Stomach (tissue), 8 donors: ENCODE measurements at regions not wholly inside any gene's neighbourhood (a gene's known extent, or its start where the extent isn't known, plus 50 kb on each side); places are given as distances from the start of the nearest gene placed in this dataset.
A peak's percentile ranks its signal among the peaks of the same experiment; 100 is the strongest.

ENCODE experiments used
- DNase-seq, 2 donors: peaks; one replicate each; pipeline versions ENCODE4 v3.0.0 to v3.0.0-alpha.2; 2013 to 2019
- H3K27ac ChIP-seq, 5 donors: fragments of 200-600 bp in 4 of 5; sonication (generic) in 4 of 5; one replicate each; pipeline ENCODE4 v1.5.1; 2013 to 2019; ENCODE audit warnings: mild to moderate bottlenecking in 1 of 5, moderate library complexity in 1 of 5
- H3K27me3 ChIP-seq, 3 donors: fragments of 200-600 bp; sonication (generic); one replicate each; pipeline ENCODE4 v1.5.1; 2017 to 2019; ENCODE audit warnings: mixed run types in 1 of 3
- H3K36me3 ChIP-seq, 4 donors: fragments of 200-600 bp; sonication (generic); 1 replicate in 3 of 4; 2 replicates in 1 of 4; pipeline ENCODE4 v1.5.1; 2016 to 2019
- H3K4me1 ChIP-seq, 4 donors: fragments of 200-600 bp; sonication (generic); one replicate each; pipeline ENCODE4 v1.5.1; 2016 to 2019
- H3K4me3 ChIP-seq, 4 donors: fragments of 200-600 bp; sonication (generic) in 3 of 4; one replicate each; pipeline ENCODE4 v1.5.1; 2016 to 2019; ENCODE audit warnings: mild to moderate bottlenecking in 1 of 4
- H3K9me3 ChIP-seq, 4 donors: fragments of 200-600 bp; sonication (generic); one replicate each; pipeline ENCODE4 v1.5.1; 2016 to 2019
- CTCF ChIP-seq, 7 experiments: fragments of 450-650 bp in 4 of 7; fragments of 200-600 bp in 3 of 7; sonication (generic) in 3 of 7; IDR thresholded peaks; one replicate each; pipeline ENCODE4 v1.5.1; 2016 to 2019; ENCODE audit warnings: antibody characterized with exemption in 7 of 7, control low read depth in 2 of 7, mild to moderate bottlenecking in 1 of 7
- EP300 ChIP-seq: sonication (generic); formaldehyde crosslinking; IDR thresholded peaks from one replicate; pipeline ENCODE4 v1.6.1; 2017; ENCODE audit warnings: antibody characterized with exemption
- POLR2A ChIP-seq, 4 donors: fragments of 450-650 bp; IDR thresholded peaks; one replicate each; pipeline ENCODE4 v1.6.1; 2016; ENCODE audit warnings: antibody characterized with exemption in 4 of 4, control low read depth in 2 of 4, mild to moderate bottlenecking in 1 of 4, moderate library complexity in 1 of 4
- POLR2AphosphoS5 ChIP-seq, 3 donors: sonication (generic); formaldehyde crosslinking; IDR thresholded peaks; one replicate each; pipeline ENCODE4 v1.6.1; 2016; ENCODE audit warnings: antibody characterized with exemption in 3 of 3
- WGBS, 5 donors: extraction: QIAGEN DNeasy Blood & Tissue Kit in 3 of 5; methylation state at CpG; one replicate each; pipeline versions ENCODE4 v1.1.5 to v1.1.7; 2013 to 2018; 5-methylcytosine and 5-hydroxymethylcytosine counted together
- intact Hi-C: fragments of 100-400 bp; cut with DNase I; formaldehyde crosslinking; loops from one replicate; pipeline ENCODE4 v1.15.1; 2023; ENCODE audit warnings: low total_unique reads
- donor health status: healthy with polysubstance abuse.
- donor health status: Bipolar disorder and iron deficiency.
- donor health status: healthy.

DNA sequence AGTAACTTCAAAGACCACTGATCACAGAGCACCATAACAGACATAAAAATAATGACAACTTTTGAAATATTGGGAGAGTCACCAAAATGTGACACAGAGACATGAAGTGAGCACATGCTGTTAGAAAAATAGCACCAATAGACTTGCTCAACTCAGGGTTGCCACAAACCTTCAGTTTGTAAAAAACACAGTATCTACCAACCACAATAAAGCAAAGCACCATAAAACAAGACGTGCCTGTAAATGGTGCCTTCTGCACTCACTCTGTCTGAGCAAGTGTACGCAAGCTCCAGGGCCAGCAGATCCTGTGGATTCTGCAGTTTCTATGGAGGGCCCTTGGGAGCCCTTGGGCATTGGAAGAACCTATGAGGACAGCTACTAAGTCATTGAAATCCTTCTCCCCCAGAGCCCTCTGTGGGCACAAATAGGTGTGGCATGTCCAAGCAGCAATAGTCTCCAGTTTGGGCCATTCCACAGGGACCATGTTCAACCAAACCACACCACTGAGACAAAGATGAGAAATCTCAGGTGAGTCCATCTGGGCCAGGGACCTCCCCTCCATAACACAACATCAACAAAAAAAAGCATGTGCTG is 116.9 kb upstream of the RAB4A start:
- WGBS, 5 donors, result 85 to 96% (median 92%) methylated on average over 2 of the region's 2 CpGs
- no peak overlapping the region for H3K4me3 ChIP-seq
- no peaks in the 10 kb centered on the region for H3K9me3 ChIP-seq
- peaks cover 0 to 25% (median 7%) of the 10 kb centered on the region in 4 donors for H3K4me1 ChIP-seq
- no peak for DNase-seq
- H3K27me3 ChIP-seq, result no peaks in the 10 kb centered on the region
- TF ChIP-seq POLR2AphosphoS5 (IDR thresholded peaks at IDR 0.05) (no peak), CTCF (IDR thresholded peaks at IDR 0.05) (no peak), EP300 (no peak), POLR2A (IDR thresholded peaks at IDR 0.05) (no peak)
- H3K27ac ChIP-seq, result no peak overlapping the region
- intact Hi-C loops, result no loop called here
- no peaks in the 10 kb centered on the region for H3K36me3 ChIP-seq

GRCh38 chr1:229154811-229155210 is 116.1 kb upstream of the RAB4A start:
- no peaks in the 10 kb centered on the region for H3K9me3 ChIP-seq
- H3K27me3 ChIP-seq, result no peaks in the 10 kb centered on the region
- peaks cover 0 to 25% (median 7%) of the 10 kb centered on the region in 4 donors for H3K4me1 ChIP-seq
- DNase-seq, result no peak
- 85 to 91% (median 88%) methylated on average over 3 of the region's 3 CpGs for WGBS, 5 donors
- no peaks in the 10 kb centered on the region for H3K36me3 ChIP-seq
- no peak overlapping the region for H3K4me3 ChIP-seq
- H3K27ac ChIP-seq, result no peak overlapping the region
- intact Hi-C loops, result no loop called here
- TF ChIP-seq EP300 (no peak), POLR2A (IDR thresholded peaks at IDR 0.05) (no peak), POLR2AphosphoS5 (IDR thresholded peaks at IDR 0.05) (no peak), CTCF (IDR thresholded peaks at IDR 0.05) (no peak)

- H3K4me3 ChIP-seq, result no peak overlapping the region
- H3K9me3 ChIP-seq, result no peaks in the 10 kb centered on the region
- H3K4me1 ChIP-seq, result peaks cover 0 to 25% (median 7%) of the 10 kb centered on the region in 4 donors
- intact Hi-C loops, result no loop called here
- no peaks in the 10 kb centered on the region for H3K36me3 ChIP-seq
- no peak for TF ChIP-seq POLR2AphosphoS5 (IDR thresholded peaks at IDR 0.05)
- no peak for TF ChIP-seq POLR2A (IDR thresholded peaks at IDR 0.05)
- no peak for TF ChIP-seq EP300
- no peak for TF ChIP-seq CTCF (IDR thresholded peaks at IDR 0.05)
- WGBS, 5 donors, result 59 to 85% (median 77%) methylated on average over 9 of the region's 9 CpGs
- H3K27me3 ChIP-seq, result no peaks in the 10 kb centered on the region
- no peak overlapping the region for H3K27ac ChIP-seq
- peak in 1 of 2 donors; percentile 48 for DNase-seq
Measured at GRCh38 chr1:229155472-229155871, 115.4 kb upstream of the RAB4A start.

- H3K4me1 ChIP-seq, result peaks cover 0 to 25% (median 7%) of the 10 kb centered on the region in 4 donors
- intact Hi-C loops, result no loop called here
- no peaks in the 10 kb centered on the region for H3K9me3 ChIP-seq
- H3K36me3 ChIP-seq, result no peaks in the 10 kb centered on the region
- TF ChIP-seq CTCF (IDR thresholded peaks at IDR 0.05) (peak in 5 of 7 experiments; percentile 16 to 55 (median 40)), POLR2AphosphoS5 (IDR thresholded peaks at IDR 0.05) (peak in 1 of 3 donors; percentile 22), POLR2A (IDR thresholded peaks at IDR 0.05) (no peak), EP300 (no peak)
- DNase-seq, result peak in 1 of 2 donors; percentile 69
- WGBS, 5 donors, result 54 to 73% (median 63%) methylated on average over 3 of the region's 3 CpGs
- no peaks in the 10 kb centered on the region for H3K27me3 ChIP-seq
- H3K27ac ChIP-seq, result peak overlapping the region in 1 of 5 donors; percentile 2
- no peak overlapping the region for H3K4me3 ChIP-seq
Measured at GRCh38 chr1:229156872-229157271, 114.0 kb upstream of the RAB4A start.
